ENCODE measurements at regions not wholly inside any gene's neighbourhood (a gene's known extent, or its start where the extent isn't known, plus 50 kb on each side); places are given as distances from the start of the nearest gene placed in this dataset.

GRCh38 chr3:153757839-153758238, 363.4 kb upstream of the ARHGEF26 start:
- ChIA-PET CTCF (interaction anchor here (0.6 to 1.2 kb wide), 4 partner anchors 10 to 808 kb away, joined by 3 to 4 read pairs (median 3); no protein-coding TSS in a partner anchor), POLR2A (interaction anchor here (0.7 kb wide), 1 partner anchor 594 kb away, joined by 4 read pairs; no protein-coding TSS in a partner anchor)
- Histone ChIP-seq H3K27ac (no peak overlapping the region), H3K4me3 (no peak overlapping the region), H3K4me2 (no peak overlapping the region), H3K4me1 (no peaks in the 10 kb centered on the region), H3K9me3 (no peaks in the 10 kb centered on the region)
- TF ChIP-seq MAZ (IDR thresholded peaks at IDR 0.05; ENCODE audit: borderline replicate concordance, low read depth, low read length) (no peak), CBX8 (IDR thresholded peaks at IDR 0.05) (no peak), ATOH8 (CRISPR knock-in tag; IDR thresholded peaks at IDR 0.05; ENCODE audit: low read depth) (no peak), HES2 (IDR thresholded peaks at IDR 0.05) (no peak), CHD4 (IDR thresholded peaks at IDR 0.05; ENCODE audit: borderline replicate concordance) (no peak), KDM5A (IDR thresholded peaks at IDR 0.05) (no peak), EP300 (IDR thresholded peaks at IDR 0.05) (no peak), USF2 (IDR thresholded peaks at IDR 0.05) (no peak), PHF8 (IDR thresholded peaks at IDR 0.05; ENCODE audit: borderline replicate concordance, low read depth) (no peak), RNF2 (IDR thresholded peaks at IDR 0.05; ENCODE audit: borderline replicate concordance, low read depth) (no peak), TP53 (CRISPR knock-in tag; IDR thresholded peaks at IDR 0.05) (no peak), HOXB13 (CRISPR knock-in tag; IDR thresholded peaks at IDR 0.05; ENCODE audit: low read depth) (no peak)
- 48% methylated on average over 3 of the region's 3 CpGs for WGBS (ENCODE audit: missing lambda C conversion rate)
- no peak for ATAC-seq
- no peak for FAIRE-seq
- DNase-seq (ENCODE audit: low read depth in 1 of 2, low spot score in 1 of 2), result no peak

- Histone ChIP-seq H3K4me1 (no peaks in the 10 kb centered on the region), H3K27ac (no peak overlapping the region), H3K9me3 (no peaks in the 10 kb centered on the region), H3K4me2 (no peak overlapping the region), H3K4me3 (no peak overlapping the region)
- ChIA-PET CTCF (no interaction called here), POLR2A (no interaction called here)
- DNase-seq (ENCODE audit: low read depth in 1 of 2, low spot score in 1 of 2), result no peak
- TF ChIP-seq RFX5 (IDR thresholded peaks at IDR 0.05) (no peak), BCL3 (IDR thresholded peaks at IDR 0.05) (no peak), NR3C1 (IDR thresholded peaks at IDR 0.05) (no peak), HES2 (IDR thresholded peaks at IDR 0.05) (no peak), ZNF302 (CRISPR knock-in tag; IDR thresholded peaks at IDR 0.05) (no peak), ELK1 (IDR thresholded peaks at IDR 0.05; ENCODE audit: low read depth, low read length) (no peak), SMC3 (IDR thresholded peaks at IDR 0.05) (no peak), GATA3 (IDR thresholded peaks at IDR 0.05; ENCODE audit: borderline replicate concordance) (no peak), EP300 (IDR thresholded peaks at IDR 0.05) (no peak), MAX (IDR thresholded peaks at IDR 0.05) (no peak), POLR2A (IDR thresholded peaks at IDR 0.05; ENCODE audit: low read length) (no peak), FOSL2 (IDR thresholded peaks at IDR 0.05) (no peak), FOSL2 (CRISPR knock-in tag; IDR thresholded peaks at IDR 0.05) (no peak), ZSCAN20 (CRISPR knock-in tag; IDR thresholded peaks at IDR 0.05) (no peak), HDAC2 (IDR thresholded peaks at IDR 0.05) (no peak), CHD2 (IDR thresholded peaks at IDR 0.05; ENCODE audit: low read length, partially characterized antibody) (no peak), RNF2 (IDR thresholded peaks at IDR 0.05; ENCODE audit: borderline replicate concordance, low read depth) (no peak), NPAS2 (CRISPR knock-in tag; IDR thresholded peaks at IDR 0.05; ENCODE audit: borderline replicate concordance) (no peak), KDM5A (IDR thresholded peaks at IDR 0.05) (no peak)
- WGBS (ENCODE audit: missing lambda C conversion rate), result 76% methylated on average over 5 of the region's 5 CpGs
- no peak for ATAC-seq
- no peak for FAIRE-seq
These were observed 360.2 kb upstream of the ARHGEF26 start for GRCh38 chr3:153760948-153761347.

Data from A549 (cell line).